GM19351 (cell line): ENCODE measurements at regions not wholly inside any gene's neighbourhood (a gene's known extent, or its start where the extent isn't known, plus 50 kb on each side); places are given as distances from the start of the nearest gene placed in this dataset.

Source experiments
- ATAC-seq: cut with Tn5 transposase; IDR thresholded peaks from one replicate; pipeline ENCODE4 v1.9.1; 2021; ENCODE audit warnings: mild to moderate bottlenecking, moderate library complexity; ENCODE audit not compliant: unreplicated experiment

DNA sequence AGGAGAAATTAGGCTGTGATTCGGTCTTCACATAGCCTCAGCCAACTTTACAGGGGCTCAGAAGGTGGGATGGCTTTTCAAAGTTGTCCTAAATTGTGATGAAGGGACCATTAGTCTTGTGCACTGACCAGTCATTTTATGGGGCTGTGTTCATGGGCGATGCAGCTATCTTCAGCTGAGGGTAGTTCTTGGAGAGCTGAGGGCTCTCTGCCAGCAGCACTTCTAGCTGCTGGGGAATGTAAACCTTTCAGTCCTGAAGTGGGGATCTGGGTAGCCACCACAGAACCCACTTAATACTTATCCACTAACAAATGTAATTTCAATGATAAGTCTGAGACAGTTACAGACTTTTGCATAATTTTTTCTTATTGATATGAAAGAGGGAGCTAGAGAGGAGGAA lies 270.6 kb downstream of the AEBP2 start:
- ATAC-seq: no peak

DNA sequence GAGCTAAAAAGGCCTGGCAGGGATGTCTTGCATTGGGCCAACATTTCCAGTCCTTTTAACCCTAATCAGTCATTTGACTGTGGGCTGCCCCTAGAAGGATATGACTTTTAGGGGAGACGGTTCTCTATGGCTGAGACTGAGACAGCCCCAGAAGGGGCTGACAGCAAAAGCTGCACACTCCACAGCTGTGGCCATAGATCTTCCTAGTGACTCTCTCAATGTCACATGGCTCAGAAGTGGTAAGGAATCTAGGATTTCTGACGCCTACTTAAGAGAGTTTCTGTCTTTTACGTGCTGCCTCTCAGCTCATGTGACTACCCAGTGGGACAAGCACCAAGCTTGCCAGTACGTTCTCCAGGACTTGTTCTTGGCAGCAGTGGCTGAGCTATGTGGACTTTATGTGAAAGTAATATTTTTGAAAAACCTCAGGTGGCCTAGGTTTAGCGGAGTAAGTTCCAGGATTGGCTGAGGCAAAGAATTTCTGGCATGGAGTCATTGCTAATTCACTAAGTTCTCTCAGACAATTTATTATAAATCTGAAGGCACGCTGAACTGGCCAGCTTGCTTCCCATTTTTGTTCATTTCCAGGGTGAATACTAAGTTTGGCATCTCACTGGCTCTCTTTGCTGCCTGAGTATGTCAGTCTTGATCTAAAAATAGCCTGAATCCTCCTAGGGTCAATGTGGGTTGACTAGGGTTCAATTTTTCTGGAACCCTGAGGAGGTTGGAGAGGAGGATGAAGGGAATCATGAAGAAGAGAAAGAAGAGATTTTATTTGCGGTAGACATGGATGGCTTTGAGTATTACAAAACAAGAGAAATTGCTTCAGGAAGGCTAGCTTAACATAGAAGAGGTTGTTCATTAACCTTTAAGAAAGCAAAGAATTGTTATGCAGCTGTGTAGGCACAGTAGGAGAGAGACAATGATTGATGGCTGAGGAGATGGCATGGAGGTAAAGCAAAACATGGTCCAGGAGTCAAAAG lies 271.8 kb downstream of the AEBP2 start:
- no peak for ATAC-seq

DNA sequence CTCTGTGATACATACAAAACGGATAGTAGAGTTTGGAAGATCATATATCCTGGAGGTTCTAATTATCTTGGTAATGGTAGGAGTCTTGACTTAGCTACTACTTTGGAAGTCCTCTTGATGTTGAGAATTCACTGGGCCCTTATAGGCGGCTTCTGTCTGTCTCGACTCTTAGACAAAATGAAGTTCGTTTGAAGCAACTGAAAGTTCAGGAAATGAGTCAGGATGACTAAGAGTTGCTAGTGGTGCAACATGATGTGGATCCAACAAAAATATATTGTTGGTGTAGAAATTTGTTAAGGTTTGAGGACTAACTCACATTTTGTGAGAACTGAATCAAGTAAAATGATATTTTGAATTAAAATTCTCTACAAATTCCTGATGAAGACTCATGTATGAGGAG lies 272.7 kb downstream of the AEBP2 start:
- ATAC-seq: no peak

DNA sequence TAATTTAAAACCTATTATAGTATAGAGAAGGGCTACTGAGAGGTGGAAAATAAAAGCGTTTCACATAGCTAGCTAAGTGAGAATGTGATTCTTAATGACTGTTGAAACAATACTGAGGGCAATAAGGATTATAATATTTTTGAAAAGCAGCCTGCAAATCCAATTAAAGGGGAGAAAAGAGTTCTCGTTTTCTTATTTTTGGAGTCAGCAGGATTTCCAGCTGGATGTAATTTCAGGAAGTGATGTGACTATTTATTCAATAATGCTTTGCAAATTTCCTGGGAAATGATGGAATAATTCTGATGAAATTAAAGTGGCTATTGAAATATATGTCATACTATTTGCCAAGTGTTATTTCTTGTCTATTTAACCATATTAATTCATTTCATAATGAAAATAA lies 279.1 kb downstream of the AEBP2 start:
- ATAC-seq: no peak

DNA sequence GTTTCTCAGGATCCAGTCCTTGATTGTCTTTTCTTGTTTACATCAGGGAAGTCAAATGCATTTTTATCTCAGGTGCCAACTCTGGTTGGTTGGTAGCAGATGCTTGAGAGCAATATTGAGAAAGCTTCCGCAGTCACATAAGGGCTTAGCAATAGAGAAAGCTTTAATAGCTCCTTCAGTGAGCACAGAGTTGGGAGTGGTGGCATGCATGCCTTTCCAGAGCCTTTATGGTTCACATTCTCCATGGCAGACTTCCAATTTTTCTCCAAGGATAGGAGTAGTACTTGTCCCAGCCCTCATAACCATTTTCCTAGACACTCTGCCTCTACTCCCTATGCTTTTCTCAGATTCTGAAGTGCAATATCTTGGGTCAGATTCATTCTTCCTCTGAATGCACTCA lies 280.4 kb downstream of the AEBP2 start:
- no peak for ATAC-seq

DNA sequence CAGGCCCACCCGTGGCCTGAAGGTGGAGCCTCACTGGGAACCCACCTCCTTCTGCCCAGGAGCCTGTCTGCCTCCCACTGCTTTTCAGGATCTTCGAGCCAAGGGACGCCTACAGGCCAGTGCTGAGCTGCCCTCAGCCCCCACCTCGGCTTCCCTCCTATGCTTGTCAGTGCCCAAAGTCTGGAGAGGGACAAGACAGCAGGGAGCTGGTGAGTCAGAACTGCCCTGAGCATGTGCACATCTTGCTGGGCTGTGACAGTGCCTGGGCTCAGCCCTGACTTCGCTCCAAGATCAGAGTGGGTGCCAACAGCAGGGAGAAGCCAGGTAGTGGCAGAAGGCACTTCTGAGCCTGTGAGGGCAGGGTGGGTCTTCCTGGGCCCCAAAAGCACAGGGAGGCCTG lies 286.8 kb downstream of the AEBP2 start:
- ATAC-seq: no peak

DNA sequence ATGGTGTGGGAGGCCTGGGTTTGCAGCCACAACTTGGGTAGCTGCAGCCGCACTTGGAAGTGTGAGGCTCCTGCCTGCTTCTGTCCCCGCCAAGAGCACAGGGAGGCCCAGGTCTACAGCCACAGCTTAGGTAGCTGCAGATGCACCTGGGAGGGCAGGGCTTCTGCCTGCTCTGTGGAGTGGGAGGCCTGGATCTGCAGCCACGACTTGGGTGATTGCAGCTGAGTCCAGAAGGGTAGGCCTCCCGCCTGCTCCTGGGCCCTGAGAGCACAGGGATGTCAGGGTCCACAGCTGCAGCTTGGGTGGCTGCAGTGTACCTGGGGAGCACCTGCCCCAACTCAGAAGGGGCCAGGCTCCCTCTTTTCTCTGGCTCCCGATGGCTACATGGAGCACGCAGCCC lies 287.3 kb downstream of the AEBP2 start:
- no peak for ATAC-seq

DNA sequence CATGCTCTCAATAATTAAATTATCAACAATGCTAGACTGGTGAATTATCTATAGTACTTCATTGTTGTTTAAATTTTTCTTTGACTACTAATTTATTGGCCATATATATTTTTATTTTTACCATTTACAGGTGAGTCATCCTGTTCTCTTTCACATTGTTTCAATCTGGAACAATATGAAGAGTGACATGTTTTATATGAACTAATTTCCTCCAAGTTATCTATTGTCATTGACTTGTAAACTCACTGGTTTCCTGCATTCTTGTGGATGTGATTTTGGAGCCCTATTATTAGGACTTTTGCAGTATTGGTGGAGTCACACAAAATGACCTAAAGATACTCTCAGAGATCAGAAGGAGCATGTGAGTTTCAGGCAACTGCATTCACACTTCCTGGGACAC lies 297.7 kb downstream of the AEBP2 start:
- no peak for ATAC-seq

DNA sequence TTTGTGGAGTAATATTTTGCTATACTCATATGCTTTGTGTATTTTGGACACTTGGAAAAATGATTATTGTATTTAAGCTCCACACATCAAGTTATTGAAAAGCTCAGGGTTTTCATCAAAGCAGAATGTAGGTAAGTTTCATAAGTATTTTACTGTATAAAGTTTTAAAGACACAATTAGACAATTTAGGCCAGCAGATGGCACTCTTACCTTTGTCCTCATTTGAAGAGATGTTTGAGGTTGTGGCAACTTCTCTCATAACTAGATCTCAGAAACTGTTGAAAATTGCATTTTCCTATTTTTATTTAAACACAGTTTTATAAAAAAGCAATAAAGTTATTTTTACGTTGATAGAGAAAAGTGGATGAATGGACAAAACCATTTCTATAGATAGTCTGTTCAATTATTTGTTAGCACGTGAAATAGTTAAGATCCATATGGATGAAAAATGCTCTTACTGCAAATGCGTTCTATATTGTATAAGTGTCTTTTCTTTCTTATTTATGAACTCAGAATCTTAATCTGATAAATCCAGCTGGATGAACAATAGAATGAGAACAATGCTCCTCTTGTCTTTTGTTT lies 300.0 kb downstream of the AEBP2 start:
- ATAC-seq: peak; percentile 63

DNA sequence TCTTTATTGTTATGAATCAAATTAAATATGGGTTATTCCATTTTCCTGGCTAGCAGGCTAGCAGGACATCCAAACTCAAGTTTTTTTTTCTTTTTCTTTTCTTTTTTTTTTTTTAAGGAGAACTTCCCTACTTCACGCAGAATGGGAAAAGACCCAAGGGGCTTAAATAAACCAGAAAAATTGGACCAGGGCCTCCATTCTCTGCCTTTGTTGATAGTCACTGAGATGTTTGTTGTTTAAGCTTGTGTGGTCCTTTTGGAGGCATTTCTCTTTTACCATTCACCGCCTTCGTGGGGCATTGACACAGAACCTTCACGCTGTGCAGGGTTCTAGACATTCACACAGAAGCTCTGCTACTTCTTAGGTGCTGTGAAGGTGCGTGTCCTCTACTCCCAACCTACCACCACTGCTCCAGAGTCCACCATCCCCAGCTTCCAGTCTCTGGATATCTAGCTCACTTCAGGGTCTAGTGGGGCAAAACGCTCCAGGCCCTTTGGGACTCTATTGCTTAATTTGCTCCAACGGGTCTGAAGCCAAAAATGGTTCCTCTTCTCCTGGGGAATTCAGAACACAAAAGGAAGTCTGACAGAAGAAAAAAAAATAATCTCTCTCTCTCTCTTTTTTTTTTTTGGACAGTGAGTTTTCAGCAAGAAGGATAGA lies 301.3 kb downstream of the AEBP2 start:
- ATAC-seq: no peak

DNA sequence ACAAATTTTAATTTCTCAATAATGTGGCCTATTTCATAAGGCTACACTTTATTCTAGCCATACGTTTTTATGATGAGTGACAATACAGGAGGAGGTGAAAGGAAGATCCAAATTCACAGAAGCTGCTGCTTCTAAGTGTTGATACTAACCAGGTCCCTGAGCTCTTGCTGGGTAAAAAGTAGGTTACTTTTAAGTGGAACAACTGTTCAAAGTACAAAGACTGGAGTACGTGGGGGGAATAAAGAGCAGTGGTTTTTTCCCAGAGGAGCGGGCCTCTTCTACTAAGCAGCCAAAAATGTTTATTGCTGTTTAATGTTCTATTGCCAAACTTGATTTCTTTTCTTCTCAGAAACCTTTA lies 301.8 kb downstream of the AEBP2 start:
- no peak for ATAC-seq

DNA sequence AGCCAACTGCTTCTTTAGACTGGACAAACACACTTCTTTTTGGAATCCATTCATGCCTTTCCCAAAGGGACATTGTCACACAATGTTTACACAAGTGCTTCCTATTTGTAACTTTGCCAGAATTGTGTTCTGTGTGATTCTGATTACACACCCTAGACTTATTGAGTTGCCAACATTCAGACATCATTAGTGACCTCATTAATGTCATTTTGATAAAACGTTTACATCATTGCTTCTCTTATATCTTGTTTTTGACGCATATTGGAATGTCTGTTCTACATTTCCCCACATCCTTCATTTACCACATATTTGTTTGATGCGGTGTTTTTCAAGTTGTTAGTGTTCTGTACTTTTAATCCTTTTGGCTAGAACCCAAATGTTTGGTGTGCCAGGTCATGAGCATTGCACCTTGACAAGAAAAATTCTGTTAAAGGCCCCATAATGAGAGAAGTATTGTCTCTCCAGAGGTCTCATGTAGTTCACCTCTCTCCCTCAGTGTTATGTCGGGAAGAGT lies 305.5 kb downstream of the AEBP2 start:
- ATAC-seq: no peak

DNA sequence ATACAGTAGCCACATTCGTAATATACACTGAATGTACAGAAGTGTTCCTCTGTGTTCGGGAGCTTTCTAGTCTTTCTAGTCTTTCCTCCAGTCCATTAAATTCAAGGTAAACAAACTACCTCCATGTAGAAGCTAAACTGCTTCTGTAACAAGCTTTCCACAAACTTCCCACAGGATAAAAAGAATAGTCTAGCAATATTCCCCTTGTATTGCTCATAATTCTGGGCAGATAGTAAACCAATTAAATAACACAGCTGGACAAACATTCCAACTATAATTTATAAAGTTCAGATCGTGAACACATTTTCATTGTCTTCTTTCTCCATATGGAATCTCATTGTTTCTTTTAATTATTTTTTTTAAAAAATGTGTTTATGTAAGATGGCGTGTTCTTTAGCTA lies 307.2 kb downstream of the AEBP2 start:
- no peak for ATAC-seq

DNA sequence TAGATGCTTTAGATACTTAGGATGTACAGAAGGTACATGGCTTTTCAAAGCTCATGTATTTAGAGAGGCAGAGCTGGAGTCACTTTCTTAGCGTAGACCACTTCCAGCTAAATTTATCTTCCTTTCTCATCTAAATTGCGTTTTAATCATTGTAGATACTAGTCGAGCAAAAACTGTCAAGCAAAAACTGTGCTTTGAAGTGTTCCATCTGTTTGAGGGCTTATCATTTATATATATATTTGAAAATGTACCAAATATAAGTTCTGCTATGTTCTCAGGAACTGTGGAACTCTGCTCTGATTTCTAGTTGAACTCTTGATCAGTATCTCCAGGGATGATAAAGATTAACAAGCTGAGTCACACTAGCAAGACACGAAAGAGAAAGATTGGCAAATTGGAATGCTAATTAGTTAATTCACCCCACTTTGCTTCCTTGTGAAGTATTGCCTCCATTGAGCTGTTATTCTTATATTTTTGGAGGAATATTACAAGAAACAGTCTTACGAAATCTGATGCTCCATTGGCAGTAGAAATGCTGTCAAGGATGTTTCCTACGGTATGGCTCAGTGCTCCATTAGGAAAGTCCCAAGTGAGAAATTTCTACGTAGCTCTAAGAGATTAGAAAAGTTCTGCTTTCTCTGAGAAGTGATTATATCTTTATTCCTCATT lies 310.7 kb downstream of the AEBP2 start:
- ATAC-seq: no peak

DNA sequence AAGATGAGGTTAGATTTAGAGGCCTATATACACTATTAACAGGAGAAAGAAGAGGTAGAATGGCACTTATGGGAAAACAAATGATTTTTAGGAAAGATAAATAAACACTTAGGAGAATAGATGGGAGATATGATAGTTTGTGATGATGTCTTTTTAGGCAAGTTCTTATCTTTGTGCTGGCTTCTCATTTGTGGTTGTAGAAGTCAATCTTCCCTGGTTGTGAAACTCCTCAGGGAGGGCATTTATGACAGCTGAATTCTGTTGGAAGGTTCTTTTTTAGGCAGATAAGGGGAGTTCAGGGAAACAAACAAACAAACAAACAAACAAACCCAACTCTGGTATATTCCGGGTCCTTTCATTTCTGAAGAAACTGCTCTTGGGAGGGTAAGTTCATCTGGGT lies 311.8 kb downstream of the AEBP2 start:
- no peak for ATAC-seq

DNA sequence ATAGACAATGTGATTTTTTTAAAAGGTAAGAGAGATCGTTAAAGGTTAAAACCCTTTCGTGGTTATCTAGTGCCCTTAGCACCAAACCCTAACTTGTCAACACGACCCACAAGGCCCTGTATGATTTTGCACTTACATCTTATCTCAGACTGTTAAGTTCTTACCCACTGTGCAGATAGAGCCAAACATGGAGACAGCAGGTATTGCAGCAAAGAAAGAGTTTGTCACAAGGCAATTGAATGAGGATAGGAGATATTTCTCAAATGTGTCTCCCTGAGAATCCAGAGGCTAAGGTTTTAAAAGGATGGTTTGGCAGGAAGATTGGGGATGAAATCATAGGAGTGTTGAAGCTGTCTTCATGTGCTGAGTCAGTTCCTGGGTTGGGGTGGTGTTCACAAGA lies 313.4 kb downstream of the AEBP2 start:
- no peak for ATAC-seq

DNA sequence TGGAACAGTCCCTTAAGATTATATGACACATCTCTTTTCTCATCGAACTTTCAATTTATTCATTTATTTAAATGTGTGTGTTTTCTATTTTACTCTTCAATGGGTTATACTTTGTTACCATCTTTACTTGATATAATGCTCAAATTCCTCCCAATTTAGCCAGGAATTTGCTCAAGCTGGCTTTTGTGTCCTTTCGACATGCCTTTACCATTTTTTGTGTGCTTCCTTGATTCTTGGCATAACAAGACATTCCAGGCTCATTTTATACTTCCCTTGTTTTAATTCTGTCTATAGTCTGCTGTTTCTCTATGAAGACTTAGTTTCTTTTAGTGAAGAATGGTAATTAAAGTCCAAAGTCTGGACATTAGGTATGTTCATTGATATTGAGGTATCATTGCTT lies 315.8 kb downstream of the AEBP2 start:
- ATAC-seq: no peak

DNA sequence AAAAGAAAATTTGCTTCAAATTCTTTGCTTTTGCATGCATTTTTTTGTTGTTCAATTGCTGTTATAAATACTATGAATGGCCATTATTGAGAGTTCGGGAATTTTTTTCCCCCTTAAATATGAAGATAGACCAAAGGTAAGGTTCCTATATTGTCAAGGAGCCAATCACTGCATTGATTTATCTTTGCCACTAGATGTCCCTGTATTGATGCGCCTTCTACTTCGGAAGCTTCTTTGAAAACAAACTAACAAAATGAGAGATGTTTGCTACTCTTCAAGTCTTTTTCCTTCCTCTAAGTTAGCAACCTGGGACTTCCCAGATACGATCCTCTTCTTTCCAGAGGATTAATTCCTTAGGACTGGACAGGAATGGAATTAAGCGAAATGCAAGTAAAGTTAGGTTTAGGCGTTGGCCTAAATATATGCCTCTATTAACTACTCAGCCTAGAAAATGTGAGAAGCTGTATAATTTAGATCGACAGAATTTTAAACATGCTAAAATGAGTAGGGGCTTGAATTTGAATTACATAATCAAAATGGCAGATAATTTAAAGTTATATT lies 318.1 kb downstream of the AEBP2 start:
- peak; percentile 78 for ATAC-seq

DNA sequence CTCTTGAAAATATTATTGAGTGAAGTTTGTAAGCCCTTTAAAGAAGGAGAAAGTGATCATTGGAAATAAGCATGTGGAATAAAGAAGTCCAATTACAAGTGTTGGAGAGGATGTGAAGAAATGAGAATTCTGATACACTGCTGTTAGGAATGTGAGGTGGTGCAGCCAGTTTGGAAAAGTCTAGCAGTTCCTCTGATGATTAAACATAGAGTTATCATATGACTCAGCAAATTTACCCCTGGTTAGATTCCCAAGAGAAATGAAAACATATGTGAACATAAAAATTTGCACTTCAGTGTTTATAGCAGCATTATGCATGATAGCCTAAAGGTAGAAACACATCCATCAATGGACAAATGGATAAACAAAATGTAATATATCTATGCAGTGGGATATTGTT lies 319.9 kb downstream of the AEBP2 start:
- ATAC-seq: no peak

DNA sequence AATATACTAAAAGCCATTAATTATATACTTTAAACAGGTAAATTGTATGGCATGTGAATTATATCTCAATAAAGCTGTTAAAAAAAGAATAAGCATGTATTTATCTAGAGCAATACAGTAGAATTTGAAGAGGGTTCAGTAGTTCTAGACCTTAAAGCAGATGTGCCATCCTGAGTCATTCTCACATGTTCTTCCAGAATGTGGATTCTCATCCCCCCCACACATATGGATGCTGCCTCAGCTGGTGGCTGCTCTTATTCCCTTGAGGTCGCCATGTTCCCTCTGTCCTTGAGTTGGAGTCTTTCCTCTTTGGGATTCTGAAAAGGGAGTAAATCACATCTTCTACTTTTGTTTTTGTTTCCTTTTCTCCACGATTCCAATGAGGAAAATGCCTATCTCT lies 321.3 kb downstream of the AEBP2 start:
- no peak for ATAC-seq

DNA sequence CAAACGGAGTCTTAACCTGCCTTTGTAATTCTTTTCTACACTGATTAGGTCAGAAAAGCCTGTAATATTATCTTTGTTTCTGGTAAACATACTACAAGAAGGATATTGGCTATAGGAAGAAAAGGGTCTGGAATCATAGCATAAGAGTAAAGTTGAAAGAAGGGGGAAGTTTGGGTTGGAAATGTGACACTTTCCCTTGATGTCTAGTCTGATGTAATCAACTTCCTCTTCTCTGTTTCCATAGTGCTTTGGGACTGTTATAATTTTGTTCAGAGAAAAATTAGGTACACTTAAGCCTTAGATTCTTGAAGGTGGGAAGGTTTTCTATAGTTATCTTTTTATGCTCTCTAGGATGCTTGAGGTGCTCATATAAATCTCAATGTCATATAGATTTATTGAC lies 322.2 kb downstream of the AEBP2 start:
- no peak for ATAC-seq
